ENCODE measurements at regions not wholly inside any gene's neighbourhood (a gene's known extent, or its start where the extent isn't known, plus 50 kb on each side); places are given as distances from the start of the nearest gene placed in this dataset.

DNA sequence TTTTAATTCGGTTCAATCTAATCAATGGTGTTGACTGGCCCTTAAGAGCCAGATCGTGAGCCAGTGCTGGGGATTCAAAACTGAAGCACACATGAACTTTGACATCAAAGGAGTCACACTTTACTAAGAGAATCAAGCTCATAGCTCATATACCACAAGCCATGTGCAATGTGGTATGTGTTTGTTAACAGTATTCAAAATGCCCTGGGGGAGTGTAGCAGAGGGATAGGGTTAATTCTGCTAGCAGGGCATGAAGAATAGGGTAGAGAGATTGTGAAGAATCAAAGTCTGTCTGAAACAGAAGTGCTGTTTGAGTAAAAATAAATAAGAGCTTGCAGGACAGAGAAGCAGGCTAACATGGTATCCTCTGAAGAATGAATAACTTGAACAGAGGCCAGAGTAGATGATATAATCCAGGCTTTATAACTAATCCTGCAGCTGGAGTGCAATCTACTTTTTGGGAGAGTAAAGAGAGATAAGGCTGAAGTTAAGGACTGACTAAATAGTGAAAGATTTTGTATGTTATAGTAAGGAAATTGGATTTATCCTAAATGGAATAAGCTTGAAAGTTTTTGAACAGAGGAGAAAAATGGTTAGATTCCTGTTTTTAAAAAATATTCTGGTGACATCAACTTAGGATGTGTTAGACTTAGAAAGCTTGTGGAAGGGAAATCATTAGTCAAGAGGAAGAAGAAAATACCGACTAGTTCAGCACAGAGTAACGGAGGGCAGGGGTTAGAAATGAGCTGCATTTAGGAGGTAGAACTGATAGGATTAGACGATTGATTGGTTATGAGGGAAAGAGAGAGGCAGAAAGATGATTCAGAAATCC, 292.0 kb downstream of the NFKBIZ start:
- TF ChIP-seq, protein P1, sequence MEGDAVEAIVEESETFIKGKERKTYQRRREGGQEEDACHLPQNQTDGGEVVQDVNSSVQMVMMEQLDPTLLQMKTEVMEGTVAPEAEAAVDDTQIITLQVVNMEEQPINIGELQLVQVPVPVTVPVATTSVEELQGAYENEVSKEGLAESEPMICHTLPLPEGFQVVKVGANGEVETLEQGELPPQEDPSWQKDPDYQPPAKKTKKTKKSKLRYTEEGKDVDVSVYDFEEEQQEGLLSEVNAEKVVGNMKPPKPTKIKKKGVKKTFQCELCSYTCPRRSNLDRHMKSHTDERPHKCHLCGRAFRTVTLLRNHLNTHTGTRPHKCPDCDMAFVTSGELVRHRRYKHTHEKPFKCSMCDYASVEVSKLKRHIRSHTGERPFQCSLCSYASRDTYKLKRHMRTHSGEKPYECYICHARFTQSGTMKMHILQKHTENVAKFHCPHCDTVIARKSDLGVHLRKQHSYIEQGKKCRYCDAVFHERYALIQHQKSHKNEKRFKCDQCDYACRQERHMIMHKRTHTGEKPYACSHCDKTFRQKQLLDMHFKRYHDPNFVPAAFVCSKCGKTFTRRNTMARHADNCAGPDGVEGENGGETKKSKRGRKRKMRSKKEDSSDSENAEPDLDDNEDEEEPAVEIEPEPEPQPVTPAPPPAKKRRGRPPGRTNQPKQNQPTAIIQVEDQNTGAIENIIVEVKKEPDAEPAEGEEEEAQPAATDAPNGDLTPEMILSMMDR (IDR thresholded peaks at IDR 0.05), result no peak
- no peak for TF ChIP-seq POLR2A (IDR thresholded peaks at IDR 0.05)
- no peak for TF ChIP-seq POLR2AphosphoS5 (IDR thresholded peaks at IDR 0.05; ENCODE audit: insufficient read depth in 1 of 2, low read depth in 1 of 2)
